GM19043 (cell line): ENCODE measurements at regions not wholly inside any gene's neighbourhood (a gene's known extent, or its start where the extent isn't known, plus 50 kb on each side); places are given as distances from the start of the nearest gene placed in this dataset.

Source experiments
- ATAC-seq: cut with Tn5 transposase; IDR thresholded peaks from one replicate; pipeline ENCODE4 v1.9.1; 2021; ENCODE audit warnings: low read depth; ENCODE audit not compliant: unreplicated experiment

DNA sequence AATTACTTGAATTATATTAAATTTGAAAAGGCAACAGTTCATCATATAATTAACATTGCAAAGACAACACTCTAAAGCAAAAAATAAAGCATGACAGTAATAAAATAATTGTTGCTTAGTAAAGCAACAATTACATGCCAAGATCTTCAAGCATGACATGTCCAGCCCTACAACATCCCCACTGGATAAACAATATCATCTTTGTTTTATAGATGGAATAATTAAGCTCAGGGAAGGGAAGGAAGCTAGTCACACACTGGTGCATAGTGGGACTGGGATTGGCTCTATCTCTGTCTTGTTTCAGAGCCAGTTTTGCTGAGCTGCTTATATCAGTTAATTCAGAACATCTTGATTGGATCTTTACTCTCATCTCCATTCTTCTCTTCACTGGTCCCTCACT, 49.9 kb upstream of the PARD3B start:
- ATAC-seq = no peak
